Activated CD8-positive, alpha-beta memory T cell treated with anti-CD3 and anti-CD28 coated beads for 24 hours (primary cell): ENCODE measurements at regions not wholly inside any gene's neighbourhood (a gene's known extent, or its start where the extent isn't known, plus 50 kb on each side); places are given as distances from the start of the nearest gene placed in this dataset.

Experiments used
- DNase-seq: peaks from one replicate; pipeline ENCODE4 v3.0.0-alpha.2; 2020

- DNase-seq, result no peak
Measured at GRCh38 chr13:80121038-80121437, 219.9 kb downstream of the SPRY2 start.

- no peak for DNase-seq
Measured at GRCh38 chr13:80118506-80118905, 222.4 kb downstream of the SPRY2 start.

- DNase-seq, result no peak
Measured at GRCh38 chr13:80118099-80118498, 222.8 kb downstream of the SPRY2 start.

GRCh38 chr13:80117515-80117914 lies 223.4 kb downstream of the SPRY2 start:
- no peak for DNase-seq

GRCh38 chr13:80116107-80116506 lies 224.8 kb downstream of the SPRY2 start:
- no peak for DNase-seq

GRCh38 chr13:80115616-80116015 lies 225.3 kb downstream of the SPRY2 start:
- DNase-seq, result no peak

GRCh38 chr13:80113714-80114454 lies 227.0 kb downstream of the SPRY2 start:
- DNase-seq, result no peak

- DNase-seq, result no peak
Measured at GRCh38 chr13:80109303-80109702, 231.6 kb downstream of the SPRY2 start.

- no peak for DNase-seq
Measured at GRCh38 chr13:80105350-80105749, 235.6 kb downstream of the SPRY2 start.

- DNase-seq, result no peak
Measured at GRCh38 chr13:80101040-80101439, 239.9 kb downstream of the SPRY2 start.

- DNase-seq, result no peak
Measured at GRCh38 chr13:80100636-80101035, 240.3 kb downstream of the SPRY2 start.

GRCh38 chr13:80097561-80097960 lies 243.4 kb downstream of the SPRY2 start:
- no peak for DNase-seq

GRCh38 chr13:80096383-80096782 lies 244.5 kb downstream of the SPRY2 start:
- DNase-seq, result no peak

GRCh38 chr13:80094526-80094925 lies 246.4 kb downstream of the SPRY2 start:
- no peak for DNase-seq

GRCh38 chr13:80093888-80094287 lies 247.0 kb downstream of the SPRY2 start:
- no peak for DNase-seq

- no peak for DNase-seq
Measured at GRCh38 chr13:80086304-80086721, 254.6 kb downstream of the SPRY2 start.

GRCh38 chr13:80083853-80084676 lies 256.9 kb downstream of the SPRY2 start:
- no peak for DNase-seq

- no peak for DNase-seq
Measured at GRCh38 chr13:80083081-80083852, 257.7 kb downstream of the SPRY2 start.

- no peak for DNase-seq
Measured at GRCh38 chr13:80082396-80083080, 258.4 kb downstream of the SPRY2 start.

GRCh38 chr13:80074811-80075210 lies 266.1 kb downstream of the SPRY2 start:
- DNase-seq, result no peak

- no peak for DNase-seq
Measured at GRCh38 chr13:80074143-80074752, 266.7 kb downstream of the SPRY2 start.

GRCh38 chr13:80072231-80072630 lies 268.7 kb downstream of the SPRY2 start:
- no peak for DNase-seq
